ENCODE measurements at regions not wholly inside any gene's neighbourhood (a gene's known extent, or its start where the extent isn't known, plus 50 kb on each side); places are given as distances from the start of the nearest gene placed in this dataset.
"Not testable (repeated sequence)": the region's sequence is repeated elsewhere in the genome, so short reads cannot be mapped to it uniquely, and the experiment has no call there.

DNA sequence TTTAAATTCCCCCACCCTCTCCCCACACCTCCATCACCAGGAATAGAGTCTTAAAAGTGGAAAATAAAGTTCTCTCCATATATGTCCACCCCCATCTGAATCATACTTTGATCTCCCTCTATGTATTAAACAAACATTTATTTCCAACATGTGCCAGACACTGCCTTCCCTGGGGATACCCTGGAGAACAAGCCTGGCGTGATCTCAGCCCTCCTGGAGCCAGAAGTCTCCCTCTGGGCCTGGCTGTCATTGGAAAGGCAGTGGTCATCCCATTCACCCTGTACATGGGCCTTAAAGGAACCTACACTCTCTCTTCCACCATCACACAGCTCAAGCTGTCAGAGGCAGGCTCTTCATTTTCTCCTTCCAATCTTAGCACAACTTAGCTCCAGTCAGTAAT is 143.6 kb downstream of the EMP1 start:
- no peak for DNase-seq (ENCODE audit: low read depth)
- no peaks in the 10 kb centered on the region for H3K9me3 ChIP-seq (ENCODE audit: control insufficient read depth, low read length)
- H3K27me3 ChIP-seq (replicated peaks; ENCODE audit: control insufficient read depth, insufficient read depth, low read length): no peaks in the 10 kb centered on the region
- no peak overlapping the region for H3K4me3 ChIP-seq (ENCODE audit: low read length)
- H3K4me1 ChIP-seq (ENCODE audit: control insufficient read depth, insufficient read depth, low read length): peaks cover 35% of the 10 kb centered on the region
- H3K9ac ChIP-seq (ENCODE audit: low read length): no peak overlapping the region
- no peaks in the 10 kb centered on the region for H3K36me3 ChIP-seq (ENCODE audit: control insufficient read depth, insufficient read depth, low read length, severe bottlenecking)

DNA sequence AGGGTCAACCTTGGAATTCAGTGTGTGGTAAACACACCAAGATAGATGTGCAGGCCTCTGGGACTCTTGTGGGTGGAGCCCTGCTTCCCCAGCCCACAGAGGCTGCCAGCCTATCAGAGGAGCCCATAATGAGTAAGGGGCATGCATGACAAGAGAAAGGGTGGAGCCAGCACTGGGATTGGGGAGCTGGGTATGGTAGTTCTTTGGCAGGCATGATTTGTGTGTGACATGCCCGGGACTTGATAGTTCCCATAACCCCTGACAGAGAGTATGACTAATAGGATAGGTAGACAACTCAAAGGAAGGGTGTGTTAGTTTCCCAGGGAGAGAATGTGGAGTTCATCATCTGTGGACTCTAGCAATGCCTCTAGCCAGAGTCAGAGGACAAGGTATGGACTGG is 143.0 kb downstream of the EMP1 start:
- DNase-seq (ENCODE audit: low read depth): no peak
- Histone ChIP-seq H3K9ac (ENCODE audit: low read length) (no peak overlapping the region), H3K27me3 (replicated peaks; ENCODE audit: control insufficient read depth, insufficient read depth, low read length) (no peaks in the 10 kb centered on the region), H3K4me3 (ENCODE audit: low read length) (no peak overlapping the region), H3K4me1 (ENCODE audit: control insufficient read depth, insufficient read depth, low read length) (peaks cover 35% of the 10 kb centered on the region), H3K36me3 (ENCODE audit: control insufficient read depth, insufficient read depth, low read length, severe bottlenecking) (no peaks in the 10 kb centered on the region), H3K9me3 (ENCODE audit: control insufficient read depth, low read length) (no peaks in the 10 kb centered on the region)

DNA sequence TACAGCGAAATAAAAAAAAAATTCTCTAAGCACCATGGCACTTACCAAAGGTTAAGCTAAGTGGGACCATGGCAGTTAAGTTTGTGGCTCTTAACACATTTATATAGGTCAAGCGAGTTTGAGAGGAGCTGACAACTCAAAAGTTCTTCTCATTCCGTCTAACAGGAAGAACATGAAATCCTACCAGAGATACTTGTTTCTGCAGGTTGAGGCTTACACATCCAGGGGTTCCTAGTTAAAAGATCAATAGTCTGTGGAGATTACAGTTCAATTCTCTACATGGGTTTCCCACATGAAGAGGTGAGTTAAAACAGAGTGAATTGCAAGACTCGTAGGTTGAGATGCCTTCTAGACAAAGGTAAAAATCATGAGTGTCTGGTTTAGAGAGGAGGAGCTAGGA is 142.6 kb downstream of the EMP1 start:
- no peak for DNase-seq (ENCODE audit: low read depth)
- Histone ChIP-seq H3K4me1 (ENCODE audit: control insufficient read depth, insufficient read depth, low read length) (peaks cover 35% of the 10 kb centered on the region), H3K9me3 (ENCODE audit: control insufficient read depth, low read length) (no peaks in the 10 kb centered on the region), H3K9ac (ENCODE audit: low read length) (no peak overlapping the region), H3K27me3 (replicated peaks; ENCODE audit: control insufficient read depth, insufficient read depth, low read length) (no peaks in the 10 kb centered on the region), H3K36me3 (ENCODE audit: control insufficient read depth, insufficient read depth, low read length, severe bottlenecking) (no peaks in the 10 kb centered on the region), H3K4me3 (ENCODE audit: low read length) (no peak overlapping the region)

DNA sequence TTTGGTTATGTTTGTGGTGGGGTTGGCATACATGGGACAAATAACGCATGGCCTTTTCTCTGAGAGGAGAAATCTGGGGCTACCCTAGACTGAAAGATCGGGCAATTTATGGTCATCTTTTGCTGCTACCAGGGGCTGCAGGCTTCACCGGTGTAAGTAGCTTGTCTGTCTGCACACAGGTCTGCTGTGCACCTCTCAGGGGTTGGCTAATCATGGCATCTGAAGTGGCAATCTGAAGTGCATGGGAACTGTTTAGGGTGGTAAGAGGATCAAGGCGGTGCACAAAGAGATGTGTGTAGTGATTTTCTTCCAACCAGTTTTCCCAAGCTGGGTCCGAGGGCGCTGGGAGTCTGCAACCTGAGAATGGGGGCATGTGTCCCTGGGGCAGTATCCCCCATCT is 141.3 kb downstream of the EMP1 start:
- Histone ChIP-seq H3K27me3 (replicated peaks; ENCODE audit: control insufficient read depth, insufficient read depth, low read length) (no peaks in the 10 kb centered on the region), H3K4me3 (ENCODE audit: low read length) (no peak overlapping the region), H3K9me3 (ENCODE audit: control insufficient read depth, low read length) (no peaks in the 10 kb centered on the region), H3K4me1 (ENCODE audit: control insufficient read depth, insufficient read depth, low read length) (peaks cover 25% of the 10 kb centered on the region), H3K36me3 (ENCODE audit: control insufficient read depth, insufficient read depth, low read length, severe bottlenecking) (no peaks in the 10 kb centered on the region), H3K9ac (ENCODE audit: low read length) (no peak overlapping the region)
- no peak for DNase-seq (ENCODE audit: low read depth)

DNA sequence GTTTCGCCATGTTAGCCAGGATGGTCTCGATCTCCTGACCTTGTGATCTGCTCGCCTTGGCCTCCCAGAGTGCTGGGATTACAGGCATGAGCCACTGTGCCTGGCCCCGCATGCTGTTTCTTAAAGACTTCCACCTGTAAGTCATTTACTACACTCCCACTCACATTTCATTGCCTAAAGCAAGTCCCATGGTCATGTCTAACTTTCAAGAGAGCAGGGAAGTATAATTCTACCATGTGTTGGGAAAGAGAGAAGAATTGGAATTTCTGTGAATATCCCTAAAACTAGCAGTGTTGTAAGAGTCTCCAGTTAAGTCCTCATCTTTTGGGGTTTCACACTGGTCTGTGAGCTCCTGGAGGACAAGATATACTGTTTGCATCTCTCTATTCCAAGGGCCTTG is 139.7 kb downstream of the EMP1 start:
- Histone ChIP-seq H3K4me3 (ENCODE audit: low read length) (no peak overlapping the region), H3K27me3 (replicated peaks; ENCODE audit: control insufficient read depth, insufficient read depth, low read length) (no peaks in the 10 kb centered on the region)

DNA sequence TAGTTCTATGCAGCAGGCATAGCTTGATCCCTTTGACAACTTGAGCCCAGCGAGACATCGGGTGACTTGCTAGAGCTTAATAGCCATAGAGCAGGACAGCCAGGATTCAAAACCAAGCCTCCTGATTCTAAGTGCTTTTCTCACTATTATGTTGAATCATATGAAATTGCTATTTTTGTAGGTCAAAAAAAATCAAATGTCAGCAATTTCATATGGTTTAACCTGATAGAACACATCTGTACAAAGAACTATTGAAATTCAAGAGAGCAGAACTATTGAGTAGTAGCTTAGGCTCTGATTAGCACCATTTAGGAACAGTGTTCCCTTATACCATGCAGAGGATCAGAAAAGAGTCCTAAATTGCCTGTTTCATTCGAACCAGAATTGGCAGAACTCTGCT is 132.0 kb downstream of the EMP1 start:
- DNase-seq (ENCODE audit: low read depth): no peak
- Histone ChIP-seq H3K36me3 (ENCODE audit: control insufficient read depth, insufficient read depth, low read length, severe bottlenecking) (no peaks in the 10 kb centered on the region), H3K9ac (ENCODE audit: low read length) (no peak overlapping the region)

More for the DNA sequence above, 139.7 kb downstream of the EMP1 start:
- Histone ChIP-seq H3K36me3 (ENCODE audit: control insufficient read depth, insufficient read depth, low read length, severe bottlenecking) (no peaks in the 10 kb centered on the region), H3K4me1 (ENCODE audit: control insufficient read depth, insufficient read depth, low read length) (peaks cover 18% of the 10 kb centered on the region), H3K9me3 (ENCODE audit: control insufficient read depth, low read length) (peaks cover 7% of the 10 kb centered on the region), H3K9ac (ENCODE audit: low read length) (no peak overlapping the region)
- no peak for DNase-seq (ENCODE audit: low read depth)

DNA sequence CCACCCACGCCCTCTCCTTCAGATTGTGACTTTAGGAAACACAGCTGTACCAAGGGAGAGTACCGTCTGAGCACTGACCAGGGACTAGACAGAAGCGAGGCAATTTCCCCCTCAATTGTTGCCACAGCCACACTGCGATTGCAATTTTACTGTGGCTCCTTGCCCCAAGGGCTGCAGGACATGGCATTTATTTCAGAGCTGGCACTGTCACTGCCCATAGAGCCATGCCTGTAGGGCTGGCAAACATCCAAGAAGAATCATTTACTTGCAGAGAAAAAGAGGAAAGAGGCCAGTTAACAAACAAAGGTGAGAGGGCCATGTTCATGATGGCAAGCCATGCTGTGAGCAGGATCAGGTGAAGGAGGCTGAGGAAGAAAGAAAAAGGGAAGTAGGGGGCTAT is 129.6 kb downstream of the EMP1 start:
- no peak for DNase-seq (ENCODE audit: low read depth)
- no peak overlapping the region for H3K4me3 ChIP-seq (ENCODE audit: low read length)
- peaks cover 9% of the 10 kb centered on the region for H3K4me1 ChIP-seq (ENCODE audit: control insufficient read depth, insufficient read depth, low read length)
- H3K27me3 ChIP-seq (replicated peaks; ENCODE audit: control insufficient read depth, insufficient read depth, low read length): no peaks in the 10 kb centered on the region
- H3K9me3 ChIP-seq (ENCODE audit: control insufficient read depth, low read length): no peaks in the 10 kb centered on the region
- H3K9ac ChIP-seq (ENCODE audit: low read length): no peak overlapping the region
- H3K36me3 ChIP-seq (ENCODE audit: control insufficient read depth, insufficient read depth, low read length, severe bottlenecking): no peaks in the 10 kb centered on the region

More for the DNA sequence above, 132.0 kb downstream of the EMP1 start:
- Histone ChIP-seq H3K9me3 (ENCODE audit: control insufficient read depth, low read length) (peaks cover 7% of the 10 kb centered on the region), H3K4me3 (ENCODE audit: low read length) (no peak overlapping the region), H3K4me1 (ENCODE audit: control insufficient read depth, insufficient read depth, low read length) (no peaks in the 10 kb centered on the region), H3K27me3 (replicated peaks; ENCODE audit: control insufficient read depth, insufficient read depth, low read length) (no peaks in the 10 kb centered on the region)

DNA sequence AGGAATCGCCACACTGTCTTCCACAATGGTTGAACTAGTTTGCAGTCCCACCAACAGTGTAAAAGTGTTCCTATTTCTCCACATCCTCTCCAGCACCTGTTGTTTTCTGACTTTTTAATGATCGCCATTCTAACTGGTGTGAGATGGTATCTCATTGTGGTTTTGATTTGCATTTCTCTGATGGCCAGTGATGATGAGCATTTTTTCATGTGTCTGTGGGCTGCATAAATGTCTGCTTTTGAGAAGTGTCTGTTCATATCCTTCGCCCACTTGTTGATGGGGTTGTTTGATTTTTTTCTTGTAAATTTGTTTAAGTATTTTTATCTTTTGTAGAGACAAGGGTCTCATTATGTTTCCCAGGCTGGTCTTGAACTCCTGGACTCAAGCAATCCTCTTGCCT is 128.5 kb downstream of the EMP1 start:
- not testable (repeated sequence) for H3K4me3 ChIP-seq (ENCODE audit: low read length); H3K9ac ChIP-seq (ENCODE audit: low read length); DNase-seq (ENCODE audit: low read depth)

DNA sequence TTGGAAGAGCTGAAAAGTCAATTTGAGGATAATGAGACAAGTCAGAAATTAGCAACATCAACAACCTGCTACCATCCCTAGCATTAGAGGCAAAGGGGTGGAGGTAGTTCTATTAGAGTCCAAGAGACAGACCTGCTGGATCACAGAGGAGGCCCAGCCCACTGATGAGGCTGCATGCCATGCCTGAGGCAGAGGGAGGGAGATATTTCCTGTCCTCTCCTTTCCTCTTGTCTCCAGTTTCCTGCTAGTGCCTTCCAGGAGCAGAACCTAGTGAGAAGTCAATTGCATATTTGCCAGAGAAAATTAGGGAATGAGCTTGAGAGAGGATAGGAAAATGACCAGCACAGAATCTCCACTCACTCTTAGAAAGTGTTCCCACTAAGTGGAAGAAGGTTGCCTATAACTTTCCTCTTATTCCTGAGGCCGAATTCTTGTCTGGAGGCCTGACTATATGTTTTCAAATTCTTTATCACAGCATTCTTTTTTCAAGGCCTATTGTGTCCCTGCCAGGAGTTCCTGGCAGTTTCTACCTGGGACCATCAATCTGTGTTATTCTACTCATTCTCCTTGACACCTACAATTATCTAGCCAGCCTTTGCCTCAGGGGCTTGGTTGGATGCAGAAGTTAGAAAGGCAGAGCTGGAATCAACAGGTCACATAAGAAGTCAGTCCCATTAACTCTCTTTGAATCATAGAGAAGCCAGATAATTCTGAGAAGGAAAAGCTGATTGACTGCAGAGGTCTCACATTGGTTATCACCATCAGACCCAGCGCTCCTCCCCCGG is 121.9 kb downstream of the EMP1 start:
- no peaks in the 10 kb centered on the region for H3K9me3 ChIP-seq (ENCODE audit: control insufficient read depth, low read length)
- H3K9ac ChIP-seq (ENCODE audit: low read length): no peak overlapping the region
- peaks cover 14% of the 10 kb centered on the region for H3K4me1 ChIP-seq (ENCODE audit: control insufficient read depth, insufficient read depth, low read length)
- DNase-seq (ENCODE audit: low read depth): no peak
- H3K27me3 ChIP-seq (replicated peaks; ENCODE audit: control insufficient read depth, insufficient read depth, low read length): no peaks in the 10 kb centered on the region
- H3K36me3 ChIP-seq (ENCODE audit: control insufficient read depth, insufficient read depth, low read length, severe bottlenecking): no peaks in the 10 kb centered on the region
- no peak overlapping the region for H3K4me3 ChIP-seq (ENCODE audit: low read length)

More for the DNA sequence above, 128.5 kb downstream of the EMP1 start:
- H3K36me3 ChIP-seq (ENCODE audit: control insufficient read depth, insufficient read depth, low read length, severe bottlenecking); H3K9me3 ChIP-seq (ENCODE audit: control insufficient read depth, low read length); H3K27me3 ChIP-seq (replicated peaks; ENCODE audit: control insufficient read depth, insufficient read depth, low read length); H3K4me1 ChIP-seq (ENCODE audit: control insufficient read depth, insufficient read depth, low read length): not testable (repeated sequence)

DNA sequence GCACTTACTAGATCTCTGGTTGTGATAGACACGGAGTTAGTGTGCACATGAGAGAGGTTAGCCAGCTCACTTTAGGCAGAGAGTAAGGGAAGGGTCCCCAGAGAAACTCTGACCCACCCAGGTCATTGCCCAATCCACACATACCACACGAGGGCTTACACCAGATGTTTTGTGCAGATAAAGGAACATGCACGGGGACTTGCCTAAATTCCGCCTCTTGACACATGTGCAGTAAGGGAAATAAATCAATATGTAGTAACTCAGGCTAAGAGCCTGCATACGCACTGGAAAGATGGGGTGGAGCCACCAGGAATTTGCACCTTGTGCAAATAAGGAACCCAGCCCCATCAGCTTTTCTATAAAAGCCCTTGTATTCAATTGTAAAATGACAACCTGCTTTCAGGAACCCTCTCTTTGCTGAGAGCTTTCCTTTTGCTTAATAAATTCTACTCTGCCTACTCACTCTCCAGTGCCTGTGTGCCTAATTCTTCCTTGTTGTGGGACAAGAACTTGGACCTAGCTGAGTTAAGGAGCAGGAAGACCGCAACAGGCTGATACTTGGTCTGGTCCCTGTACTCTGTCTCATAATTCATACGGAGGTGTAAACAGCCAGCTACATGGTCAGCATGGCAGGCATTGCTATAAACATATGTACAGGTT is 120.2 kb downstream of the EMP1 start:
- H3K4me3 ChIP-seq (ENCODE audit: low read length): no peak overlapping the region
- H3K36me3 ChIP-seq (ENCODE audit: control insufficient read depth, insufficient read depth, low read length, severe bottlenecking): no peaks in the 10 kb centered on the region
- no peak overlapping the region for H3K9ac ChIP-seq (ENCODE audit: low read length)
- no peak for DNase-seq (ENCODE audit: low read depth)
- H3K4me1 ChIP-seq (ENCODE audit: control insufficient read depth, insufficient read depth, low read length): peaks cover 5% of the 10 kb centered on the region
- H3K27me3 ChIP-seq (replicated peaks; ENCODE audit: control insufficient read depth, insufficient read depth, low read length): no peaks in the 10 kb centered on the region
- no peaks in the 10 kb centered on the region for H3K9me3 ChIP-seq (ENCODE audit: control insufficient read depth, low read length)

DNA sequence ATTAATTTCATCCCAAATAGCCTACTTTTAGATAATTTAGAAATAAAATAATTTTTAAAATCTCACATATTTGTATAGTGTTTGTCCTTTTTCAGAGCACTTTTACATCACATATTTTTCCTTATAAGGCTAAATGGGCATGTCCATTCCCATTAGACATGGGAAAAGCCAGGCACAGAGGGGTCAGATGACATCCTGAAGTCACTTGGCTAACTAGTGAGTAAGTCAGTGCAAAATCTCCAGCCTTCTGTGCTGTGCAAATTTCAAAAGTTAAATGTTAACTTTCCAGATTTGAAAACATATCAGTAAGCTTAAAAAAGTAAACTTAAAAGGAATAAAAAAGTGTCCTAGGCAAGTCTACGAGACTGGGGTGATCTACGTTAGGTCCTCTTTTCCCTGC is 117.4 kb downstream of the EMP1 start:
- Histone ChIP-seq H3K27me3 (replicated peaks; ENCODE audit: control insufficient read depth, insufficient read depth, low read length) (no peaks in the 10 kb centered on the region), H3K9me3 (ENCODE audit: control insufficient read depth, low read length) (no peaks in the 10 kb centered on the region), H3K9ac (ENCODE audit: low read length) (no peak overlapping the region), H3K4me3 (ENCODE audit: low read length) (no peak overlapping the region), H3K4me1 (ENCODE audit: control insufficient read depth, insufficient read depth, low read length) (peaks cover 5% of the 10 kb centered on the region), H3K36me3 (ENCODE audit: control insufficient read depth, insufficient read depth, low read length, severe bottlenecking) (no peaks in the 10 kb centered on the region)
- peak; percentile 3 for DNase-seq (ENCODE audit: low read depth)

Measured in adipocyte (in vitro differentiated cells).